GM18868 (cell line): ENCODE measurements at regions not wholly inside any gene's neighbourhood (a gene's known extent, or its start where the extent isn't known, plus 50 kb on each side); places are given as distances from the start of the nearest gene placed in this dataset.

Experiments
- ATAC-seq: cut with Tn5 transposase; IDR thresholded peaks from one replicate; pipeline ENCODE4 v1.9.1; 2021; ENCODE audit warnings: mild to moderate bottlenecking, moderate library complexity; ENCODE audit not compliant: unreplicated experiment

- ATAC-seq: no peak
Observed at GRCh38 chr4:32261196-32261595, 1541.0 kb downstream of the PCDH7 start.

DNA sequence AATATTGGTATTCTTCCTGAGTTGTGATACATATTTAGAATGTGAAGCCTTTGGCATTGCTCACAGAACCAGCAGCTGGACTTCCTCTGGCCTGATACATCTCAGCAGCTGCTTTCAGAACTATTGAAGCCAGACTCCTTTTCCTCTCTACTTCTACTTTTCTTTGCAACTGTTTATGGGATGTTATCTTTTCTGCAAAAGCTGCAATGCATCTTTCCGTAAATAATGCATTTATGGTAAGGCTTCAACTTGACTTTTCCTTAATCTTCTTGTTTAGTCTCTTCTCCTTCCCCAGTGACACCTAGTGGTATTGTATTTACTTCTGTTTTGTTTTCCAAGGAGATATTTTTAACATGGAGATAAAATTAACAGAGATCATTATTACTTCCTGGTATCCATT is 1548.7 kb downstream of the PCDH7 start:
- ATAC-seq: no peak

GRCh38 chr4:32290102-32290501 is 1569.9 kb downstream of the PCDH7 start:
- ATAC-seq: no peak

DNA sequence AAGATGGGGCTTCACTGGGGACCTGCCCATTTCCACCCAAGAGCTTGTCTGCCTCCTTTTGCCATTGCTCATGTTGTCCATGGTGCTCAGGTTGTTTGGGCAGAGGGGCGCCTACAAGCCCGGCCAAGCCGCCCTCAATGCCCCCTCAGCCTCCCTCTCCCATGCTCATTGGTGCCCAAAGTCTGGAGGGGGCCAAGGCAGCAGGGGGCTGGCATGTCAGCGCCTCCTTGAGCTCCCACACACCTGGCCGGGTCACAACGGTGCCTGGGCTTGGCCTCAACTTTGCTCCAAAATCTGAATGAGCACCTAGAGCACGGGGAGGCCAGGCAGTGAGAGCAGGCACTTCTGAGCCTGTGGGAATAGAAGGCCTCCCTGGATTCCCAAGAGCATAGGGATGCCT is 1598.8 kb downstream of the PCDH7 start:
- ATAC-seq: no peak

DNA sequence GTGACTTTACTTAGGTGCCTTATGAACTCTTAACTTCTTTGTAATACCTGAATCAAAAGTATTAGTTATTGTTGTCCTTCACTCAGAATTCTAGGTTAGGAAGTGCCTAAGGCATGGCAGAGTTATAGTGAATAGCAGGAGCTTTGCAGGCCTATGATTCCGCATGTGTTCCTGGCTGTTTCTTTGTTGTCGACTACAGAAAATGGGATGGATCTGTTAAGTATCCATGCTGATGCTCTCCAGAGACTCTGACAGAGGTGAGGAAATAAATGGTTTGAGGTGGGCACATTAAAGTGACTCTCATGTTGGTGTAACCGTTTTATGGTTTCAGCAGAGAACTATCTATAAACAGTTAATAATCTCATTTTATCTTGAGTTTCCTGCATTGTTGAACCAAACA is 1601.3 kb downstream of the PCDH7 start:
- ATAC-seq: no peak

DNA sequence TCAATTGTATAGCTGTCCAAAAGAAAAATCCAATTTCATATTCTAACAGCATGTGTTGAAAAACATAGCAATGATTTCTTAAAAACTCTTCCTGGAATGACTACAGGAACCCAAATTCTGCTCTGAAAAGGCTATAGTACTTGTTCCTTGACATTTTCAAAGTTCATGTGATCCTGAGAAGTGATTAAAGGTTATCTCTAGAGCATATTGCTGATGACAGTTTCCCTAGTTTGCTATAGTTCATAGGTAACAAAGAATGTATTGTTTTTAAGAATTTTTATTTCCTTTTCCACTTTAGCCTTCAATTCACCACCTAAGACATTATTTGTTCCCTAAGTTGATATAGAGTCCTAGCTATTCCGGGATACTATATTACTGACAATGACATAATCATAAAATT is 1614.6 kb downstream of the PCDH7 start:
- no peak for ATAC-seq

GRCh38 chr4:32337403-32337802 is 1617.2 kb downstream of the PCDH7 start:
- no peak for ATAC-seq

GRCh38 chr4:32340591-32340990 is 1620.4 kb downstream of the PCDH7 start:
- no peak for ATAC-seq

GRCh38 chr4:32341342-32341741 is 1621.2 kb downstream of the PCDH7 start:
- ATAC-seq: no peak

DNA sequence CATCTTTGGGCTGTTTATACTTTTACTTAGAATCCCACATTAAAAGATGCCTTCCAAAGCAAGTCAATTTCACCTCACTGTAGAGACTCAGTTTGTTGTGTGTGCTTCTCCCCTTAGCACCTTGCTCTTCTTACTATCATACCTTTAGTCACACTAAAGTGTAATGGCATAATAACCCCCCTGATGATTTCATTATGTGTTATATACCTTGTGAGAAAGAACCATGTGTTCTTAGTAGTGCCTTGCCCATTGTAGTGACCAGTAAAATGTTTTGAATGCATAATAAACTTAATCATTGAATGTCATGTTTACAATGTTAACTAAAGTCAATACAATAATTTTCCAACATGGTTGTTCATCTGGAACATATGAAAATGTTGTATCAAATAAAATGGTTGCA is 1621.9 kb downstream of the PCDH7 start:
- ATAC-seq: no peak

- ATAC-seq: no peak
Observed at GRCh38 chr4:32349026-32349425, 1628.9 kb downstream of the PCDH7 start.

GRCh38 chr4:32374206-32374605 is 1654.0 kb downstream of the PCDH7 start:
- no peak for ATAC-seq

- no peak for ATAC-seq
Observed at GRCh38 chr4:32393806-32394205, 1673.6 kb downstream of the PCDH7 start.

- no peak for ATAC-seq
Observed at GRCh38 chr4:32394255-32394654, 1674.1 kb downstream of the PCDH7 start.

- ATAC-seq: no peak
Observed at GRCh38 chr4:32396507-32397070, 1676.4 kb downstream of the PCDH7 start.

DNA sequence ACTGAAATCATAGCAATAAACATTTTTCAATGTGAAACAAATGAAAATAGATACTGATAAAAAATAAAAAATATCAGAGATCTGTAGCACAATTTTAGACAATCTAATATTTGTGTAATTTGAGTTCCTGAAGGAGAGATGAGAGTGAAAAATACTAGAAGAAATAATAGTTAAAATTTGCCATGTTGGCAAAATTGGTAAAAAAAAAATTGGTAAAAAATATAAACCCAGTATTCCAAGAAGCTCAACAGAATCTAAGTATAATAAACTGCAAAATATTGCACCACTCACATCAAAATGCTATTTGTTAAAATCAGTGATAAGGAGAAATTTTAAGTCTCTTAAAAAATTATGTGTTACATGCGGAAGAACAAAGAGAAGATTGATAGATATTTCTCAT is 1680.7 kb downstream of the PCDH7 start:
- no peak for ATAC-seq

DNA sequence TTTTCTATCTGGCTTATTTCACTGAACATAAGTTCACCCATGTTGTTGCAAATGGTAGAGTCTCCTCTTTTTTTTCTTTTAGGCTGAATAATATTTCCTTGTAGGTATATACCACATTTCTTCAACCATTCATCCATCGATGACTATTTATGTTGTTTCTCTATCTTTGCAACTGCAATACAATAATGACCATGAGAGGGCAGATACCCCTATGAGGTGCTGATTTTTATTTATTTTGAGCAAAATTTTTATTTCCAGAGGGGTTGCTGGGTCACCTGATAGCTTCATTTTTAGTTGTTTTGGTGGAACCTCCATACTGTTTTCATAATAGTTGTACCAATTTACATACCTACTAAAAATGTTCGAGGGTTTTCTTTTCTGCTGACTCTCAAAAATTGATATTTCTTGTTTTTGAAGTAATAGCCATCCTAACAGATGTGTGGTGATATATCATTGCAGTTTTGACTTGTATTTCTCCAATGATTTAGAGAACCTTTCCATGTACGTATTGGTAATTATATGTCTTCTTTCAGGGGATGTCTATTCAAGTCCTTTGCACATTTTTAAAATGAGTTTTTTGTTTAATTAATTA is 1697.0 kb downstream of the PCDH7 start:
- ATAC-seq: no peak

GRCh38 chr4:32423267-32423666 is 1703.1 kb downstream of the PCDH7 start:
- no peak for ATAC-seq

- ATAC-seq: no peak
Observed at GRCh38 chr4:32425243-32425642, 1705.1 kb downstream of the PCDH7 start.

- no peak for ATAC-seq
Observed at GRCh38 chr4:32427566-32427965, 1707.4 kb downstream of the PCDH7 start.

DNA sequence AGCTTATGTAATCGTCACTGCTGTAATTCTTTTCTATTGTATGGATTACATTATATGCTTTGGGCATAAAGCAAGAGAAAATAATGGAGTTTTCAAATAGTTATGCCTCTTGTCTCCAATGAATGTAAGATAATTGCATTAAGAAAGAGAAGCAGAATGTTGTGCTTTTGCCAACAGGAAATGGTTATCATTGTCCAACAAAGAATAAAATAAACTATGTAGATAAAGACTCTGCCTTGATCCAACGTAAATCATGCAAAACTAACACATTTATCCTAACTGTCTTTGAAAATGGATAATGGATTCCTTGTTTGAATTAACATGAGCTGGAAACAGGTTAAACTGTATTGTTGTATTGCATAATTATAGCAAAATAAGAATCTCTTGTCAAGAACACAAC is 1709.0 kb downstream of the PCDH7 start:
- ATAC-seq: no peak

- no peak for ATAC-seq
Observed at GRCh38 chr4:32435308-32435707, 1715.1 kb downstream of the PCDH7 start.

DNA sequence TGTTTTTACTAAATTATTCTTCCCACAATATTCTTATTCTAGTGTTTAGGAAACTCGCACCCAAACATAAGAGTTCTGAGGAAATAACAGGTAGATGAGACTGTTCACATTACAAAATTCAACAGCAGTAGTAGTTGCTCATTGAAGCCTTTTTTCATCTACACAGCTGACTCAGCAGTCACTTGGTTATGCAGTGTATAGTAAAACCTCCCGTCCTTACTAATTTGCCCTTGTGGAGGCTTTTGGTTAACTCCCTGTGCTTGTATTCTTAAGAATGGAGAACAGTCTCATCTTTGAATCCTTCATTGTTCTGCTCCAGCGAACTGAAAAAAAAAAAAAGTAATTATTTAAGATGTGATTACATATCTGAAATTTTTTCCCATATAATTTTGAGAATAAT is 1716.6 kb downstream of the PCDH7 start:
- ATAC-seq: no peak
